Breast epithelium (tissue), 4 donors: ENCODE measurements at regions not wholly inside any gene's neighbourhood (a gene's known extent, or its start where the extent isn't known, plus 50 kb on each side); places are given as distances from the start of the nearest gene placed in this dataset.

Experiments
- DNase-seq, 2 donors: peaks; one replicate each; pipeline ENCODE4 v3.0.0-alpha.2; 2019; ENCODE audit warnings: low spot score in 2 of 2
- H3K27ac ChIP-seq, 2 donors: fragments of 200-600 bp; sonication (generic) in 1 of 2; one replicate each; pipeline ENCODE4 v1.5.1; 2016 to 2019; ENCODE audit warnings: mild to moderate bottlenecking in 1 of 2
- H3K27me3 ChIP-seq, 2 donors: fragments of 200-600 bp; sonication (generic) in 1 of 2; one replicate each; pipeline versions ENCODE4 v1.5.1 to v1.6.0; 2017 to 2019; ENCODE audit warnings: control low read depth in 1 of 2, mild to moderate bottlenecking in 1 of 2
- H3K36me3 ChIP-seq: fragments of 200-600 bp; one replicate; pipeline ENCODE4 v1.5.1; 2019
- H3K4me1 ChIP-seq, 2 donors: fragments of 200-600 bp; sonication (generic); one replicate each; pipeline ENCODE4 v1.5.1; 2016 to 2019; ENCODE audit warnings: control low read depth in 1 of 2
- H3K4me3 ChIP-seq, 3 donors: fragments of 200-600 bp; sonication (generic); 1 replicate in 2 of 3; 2 replicates in 1 of 3; pipeline ENCODE4 v1.5.1; 2016 to 2019; ENCODE audit warnings: mild to moderate bottlenecking in 3 of 3, moderate library complexity in 2 of 3
- H3K9me3 ChIP-seq, 2 donors: fragments of 200-600 bp; sonication (generic) in 1 of 2; one replicate each; pipeline ENCODE4 v1.5.1; 2016 to 2019; ENCODE audit warnings: control low read depth in 1 of 2
- CTCF ChIP-seq, 3 donors: fragments of 450-650 bp; IDR thresholded peaks; one replicate each; pipeline ENCODE4 v1.5.1; 2016 to 2017; ENCODE audit warnings: antibody characterized with exemption in 3 of 3, mild to moderate bottlenecking in 3 of 3, moderate library complexity in 3 of 3
- POLR2A ChIP-seq: fragments of 450-650 bp; IDR thresholded peaks from one replicate; pipeline ENCODE4 v1.6.1; 2016; ENCODE audit warnings: antibody characterized with exemption, mild to moderate bottlenecking, moderate library complexity
- POLR2AphosphoS5 ChIP-seq, 3 donors: sonication (generic); formaldehyde crosslinking; IDR thresholded peaks; one replicate each; pipeline ENCODE4 v1.6.1; 2017; ENCODE audit warnings: antibody characterized with exemption in 3 of 3
- intact Hi-C: fragments of 100-400 bp; cut with DNase I; formaldehyde crosslinking; loops from one replicate; pipeline ENCODE4 v1.15.1; 2023; ENCODE audit warnings: low total_unique reads

GRCh38 chr2:16102976-16103380, 162.6 kb downstream of the MYCN start:
- DNase-seq: no peak
- no peak overlapping the region for H3K4me3 ChIP-seq
- no peaks in the 10 kb centered on the region for H3K9me3 ChIP-seq
- H3K27ac ChIP-seq: no peak overlapping the region
- no peak for TF ChIP-seq POLR2AphosphoS5 (IDR thresholded peaks at IDR 0.05)
- TF ChIP-seq CTCF (IDR thresholded peaks at IDR 0.05): no peak
- no peak for TF ChIP-seq POLR2A
- intact Hi-C loops: no loop called here
- peaks cover 0 to 10% of the 10 kb centered on the region in 2 donors for H3K27me3 ChIP-seq
- no peaks in the 10 kb centered on the region for H3K36me3 ChIP-seq
- H3K4me1 ChIP-seq: no peaks in the 10 kb centered on the region

- H3K36me3 ChIP-seq: no peaks in the 10 kb centered on the region
- H3K4me1 ChIP-seq: no peaks in the 10 kb centered on the region
- TF ChIP-seq CTCF (IDR thresholded peaks at IDR 0.05) (no peak), POLR2A (no peak), POLR2AphosphoS5 (IDR thresholded peaks at IDR 0.05) (no peak)
- intact Hi-C loops: no loop called here
- H3K27me3 ChIP-seq: peaks cover 0 to 10% of the 10 kb centered on the region in 2 donors
- H3K4me3 ChIP-seq: no peak overlapping the region
- DNase-seq: no peak
- H3K27ac ChIP-seq: no peak overlapping the region
- no peaks in the 10 kb centered on the region for H3K9me3 ChIP-seq
Observed at GRCh38 chr2:16102358-16102975, 162.1 kb downstream of the MYCN start.

- H3K36me3 ChIP-seq: no peaks in the 10 kb centered on the region
- no peak overlapping the region for H3K4me3 ChIP-seq
- no peaks in the 10 kb centered on the region for H3K4me1 ChIP-seq
- no peak overlapping the region for H3K27ac ChIP-seq
- intact Hi-C loops: no loop called here
- TF ChIP-seq CTCF (IDR thresholded peaks at IDR 0.05) (no peak), POLR2A (no peak), POLR2AphosphoS5 (IDR thresholded peaks at IDR 0.05) (no peak)
- DNase-seq: no peak
- H3K27me3 ChIP-seq: peaks cover 0 to 10% of the 10 kb centered on the region in 2 donors
- no peaks in the 10 kb centered on the region for H3K9me3 ChIP-seq
Observed at GRCh38 chr2:16101196-16101595, 160.8 kb downstream of the MYCN start.

GRCh38 chr2:16100006-16100405, 159.7 kb downstream of the MYCN start:
- no peak for DNase-seq
- H3K27ac ChIP-seq: no peak overlapping the region
- H3K4me1 ChIP-seq: no peaks in the 10 kb centered on the region
- no peaks in the 10 kb centered on the region for H3K9me3 ChIP-seq
- no peak overlapping the region for H3K4me3 ChIP-seq
- TF ChIP-seq CTCF (IDR thresholded peaks at IDR 0.05) (no peak), POLR2A (no peak), POLR2AphosphoS5 (IDR thresholded peaks at IDR 0.05) (no peak)
- H3K27me3 ChIP-seq: peaks cover 0 to 10% of the 10 kb centered on the region in 2 donors
- no peaks in the 10 kb centered on the region for H3K36me3 ChIP-seq
- intact Hi-C loops: no loop called here

DNA sequence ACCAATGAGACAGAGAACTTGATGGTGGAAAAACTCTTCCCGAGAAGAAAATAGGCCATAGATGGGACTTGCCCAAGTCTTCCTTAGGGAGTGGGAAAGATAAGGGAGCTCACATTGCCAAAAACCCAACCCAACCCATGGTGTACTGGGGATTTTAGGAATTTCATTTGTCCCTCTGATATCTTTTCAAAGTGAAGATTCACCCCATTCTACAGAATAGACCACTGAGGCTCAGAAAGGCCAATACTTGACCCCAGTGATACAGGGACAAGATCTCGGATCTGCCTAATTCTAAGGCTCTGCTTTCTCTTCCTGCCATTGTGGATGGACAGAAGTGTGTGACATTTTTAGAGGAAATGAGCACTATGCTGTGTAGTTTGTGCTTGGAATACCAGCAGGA, 159.0 kb downstream of the MYCN start:
- Histone ChIP-seq H3K4me3 (no peak overlapping the region), H3K9me3 (no peaks in the 10 kb centered on the region), H3K36me3 (no peaks in the 10 kb centered on the region), H3K27ac (no peak overlapping the region), H3K4me1 (no peaks in the 10 kb centered on the region), H3K27me3 (peaks cover 0 to 5% of the 10 kb centered on the region in 2 donors)
- no peak for DNase-seq
- TF ChIP-seq POLR2AphosphoS5 (IDR thresholded peaks at IDR 0.05) (no peak), CTCF (IDR thresholded peaks at IDR 0.05) (no peak), POLR2A (no peak)
- intact Hi-C loops: no loop called here
